Endothelial cell of umbilical vein (primary cell): ENCODE measurements at regions not wholly inside any gene's neighbourhood (a gene's known extent, or its start where the extent isn't known, plus 50 kb on each side); places are given as distances from the start of the nearest gene placed in this dataset.

Experiments
- BruUV-seq: library from RNA; stranded (reverse); fragments of 400-500 nt; replicated peaks from 2 replicates; lab custom pipeline; 2021; lab: Mats Ljungman, UMichigan
- CTCF ChIA-PET: fragments of 300-600, 350-600 bp; sonication (Branson Sonifier 250); formaldehyde crosslinking; loops from one replicate; lab custom pipeline; 2021; ENCODE audit warnings: antibody characterized with exemption, inconsistent platforms; lab: Charles Lee
- POLR2A ChIA-PET: fragments of 300-600, 350-600 bp; sonication (Branson Sonifier 250); formaldehyde crosslinking; loops from one replicate; lab custom pipeline; 2021; ENCODE audit warnings: antibody characterized with exemption, inconsistent platforms; lab: Charles Lee
- DNase-seq: peaks from one replicate; pipeline ENCODE4 v3.0.0-alpha.2; 2011; ENCODE audit warnings: low read depth, low spot score
- FAIRE-seq: peaks from 2 replicates; lab custom pipeline; 2011; peaks lifted over from hg19 to GRCh38; lab: Jason Lieb, UNC
- H2AFZ ChIP-seq: 2 replicates; pipeline ENCODE4 v1.6.0; 2012; ENCODE audit warnings: low read depth, low read length, control low read depth, inconsistent platforms
- H3K27ac ChIP-seq: 2 replicates; pipeline ENCODE4 v1.5.1; 2011; ENCODE audit warnings: low read depth, mild to moderate bottlenecking, control low read depth, low read length, moderate library complexity; ENCODE audit not compliant: insufficient read depth
- H3K27me3 ChIP-seq, 2 experiments: 2 replicates each; pipeline versions ENCODE4 v1.6.0 to v1.6.1; 2011; ENCODE audit warnings: low read length in 2 of 2, mixed read lengths in 1 of 2; ENCODE audit not compliant: control insufficient read depth in 2 of 2, insufficient read depth in 2 of 2
- H3K36me3 ChIP-seq, 2 experiments: 2 replicates in 1 of 2; 3 replicates in 1 of 2; pipeline ENCODE4 v1.5.1; 2011; ENCODE audit warnings: low read length in 2 of 2, mild to moderate bottlenecking in 1 of 2, moderate library complexity in 1 of 2; ENCODE audit not compliant: control insufficient read depth in 2 of 2, insufficient read depth in 2 of 2; ENCODE audit errors: extremely low read depth in 1 of 2
- H3K4me1 ChIP-seq: 3 replicates; pipeline ENCODE4 v1.5.1; 2011; ENCODE audit warnings: mild to moderate bottlenecking, low read length; ENCODE audit not compliant: control insufficient read depth, insufficient read depth; ENCODE audit errors: extremely low read depth
- H3K4me2 ChIP-seq: 2 replicates; pipeline ENCODE4 v1.6.1; 2011; ENCODE audit warnings: low read length, control low read depth, mixed read lengths; ENCODE audit not compliant: insufficient read depth
- H3K4me3 ChIP-seq, 3 experiments: fragments of 200-600 bp in 1 of 3; sonication (generic), shearing (Covaris generic) in 1 of 3; replicated peaks in 1 of 3; 2 replicates each; pipeline ENCODE4 v1.5.1; 2011 to 2016; ENCODE audit warnings: control low read depth in 3 of 3, low read length in 3 of 3, mild to moderate bottlenecking in 2 of 3, inconsistent platforms in 1 of 3, low read depth in 1 of 3, moderate library complexity in 1 of 3; ENCODE audit not compliant: insufficient read depth in 1 of 3
- H3K79me2 ChIP-seq: 2 replicates; pipeline ENCODE4 v1.6.0; 2012; ENCODE audit warnings: low read length, inconsistent platforms; ENCODE audit not compliant: control insufficient read depth, insufficient read depth
- H3K9ac ChIP-seq: replicated peaks from 2 replicates; pipeline ENCODE3; 2011; ENCODE audit warnings: low read length, control low read depth; ENCODE audit not compliant: insufficient read depth; ENCODE audit errors: extremely low read depth
- H3K9me1 ChIP-seq: replicated peaks from 3 replicates; pipeline ENCODE4 v1.6.0; 2011; ENCODE audit warnings: mild to moderate bottlenecking, low read length; ENCODE audit not compliant: control insufficient read depth, insufficient read depth; ENCODE audit errors: extremely low read depth
- H3K9me3 ChIP-seq: replicated peaks from 2 replicates; pipeline ENCODE4 v1.5.1; 2012; ENCODE audit warnings: low read length, inconsistent platforms; ENCODE audit not compliant: control insufficient read depth, insufficient read depth
- H4K20me1 ChIP-seq: replicated peaks from 2 replicates; pipeline ENCODE3; 2011; ENCODE audit warnings: mild to moderate bottlenecking, low read length; ENCODE audit not compliant: control insufficient read depth, insufficient read depth; ENCODE audit errors: extremely low read depth
- CTCF ChIP-seq, 2 donors: IDR thresholded peaks; 1 replicate in 1 of 2; 2 replicates in 1 of 2; pipeline ENCODE4 v1.5.1; 2011; ENCODE audit warnings: low read length in 2 of 2, mild to moderate bottlenecking in 2 of 2, moderate library complexity in 2 of 2, control low read depth in 1 of 2, inconsistent platforms in 1 of 2, low read depth in 1 of 2; ENCODE audit not compliant: insufficient read depth in 1 of 2; ENCODE audit errors: extremely low read depth in 1 of 2
- EZH2 ChIP-seq: IDR thresholded peaks from 2 replicates; pipeline ENCODE4 v1.6.1; 2012; ENCODE audit warnings: borderline replicate concordance, low read depth, mild to moderate bottlenecking, moderate library complexity, low read length, inconsistent platforms; ENCODE audit not compliant: severe bottlenecking
- FOS ChIP-seq: IDR thresholded peaks from 2 replicates; pipeline ENCODE4 v1.6.1; 2011; ENCODE audit warnings: mild to moderate bottlenecking, low read length, moderate library complexity, borderline replicate concordance; ENCODE audit not compliant: insufficient read depth
- GATA2 ChIP-seq: IDR thresholded peaks from 2 replicates; pipeline ENCODE4 v1.7.0; 2011; ENCODE audit warnings: low read depth, mild to moderate bottlenecking, moderate library complexity, mixed read lengths, low read length; ENCODE audit not compliant: insufficient read length, insufficient read depth
- JUN ChIP-seq: IDR thresholded peaks from 2 replicates; pipeline ENCODE4 v1.6.1; 2011; ENCODE audit warnings: borderline replicate concordance, low read depth; ENCODE audit not compliant: insufficient read length, insufficient read depth
- MAX ChIP-seq: IDR thresholded peaks from 2 replicates; pipeline ENCODE4 v1.6.1; 2011; ENCODE audit not compliant: insufficient read depth, insufficient read length
- MYC ChIP-seq: IDR thresholded peaks from one replicate; pipeline ENCODE4 v1.6.1; 2011; ENCODE audit warnings: mild to moderate bottlenecking, low read depth, low read length
- POLR2A ChIP-seq: IDR thresholded peaks from 2 replicates; pipeline ENCODE4 v1.6.1; 2012; ENCODE audit warnings: low read depth, mild to moderate bottlenecking, control low read depth, low read length
- POLR2AphosphoS5 ChIP-seq: IDR thresholded peaks from 2 replicates; pipeline ENCODE4 v1.6.1; 2012; ENCODE audit warnings: low read depth, mild to moderate bottlenecking, control low read depth, low read length, moderate library complexity; ENCODE audit not compliant: insufficient read depth
- dilution Hi-C: fragments of 300-500 bp; cut with MboI; formaldehyde crosslinking; loops from one replicate; pipeline ENCODE4 v1.15.0; 2019; ENCODE audit warnings: low sequenced_read_pairs; ENCODE audit not compliant: extremely low pct_ligation_motif_present
- intact Hi-C: fragments of 100-400 bp; cut with micrococcal nuclease; formaldehyde crosslinking; loops from one replicate; pipeline ENCODE4 v1.10.0; 2022

GRCh38 chr5:65073250-65073661, 304.5 kb downstream of the CWC27 start:
- peak overlapping the region; percentile 56 for H2AFZ ChIP-seq
- no peaks in the 10 kb centered on the region for H3K9me1 ChIP-seq
- H3K4me2 ChIP-seq: no peak overlapping the region
- dilution Hi-C loops: no loop called here
- TF ChIP-seq FOS (peak; percentile 71), GATA2 (no peak)
- no peaks in the 10 kb centered on the region for H3K36me3 ChIP-seq
- ChIA-PET POLR2A (no interaction called here), CTCF (interaction anchor here (1.0 to 3.6 kb wide), 4 partner anchors 11 to 410 kb away, joined by 3 to 11 read pairs (median 4); no protein-coding TSS in a partner anchor)
- H3K4me1 ChIP-seq: peaks cover 8% of the 10 kb centered on the region
- intact Hi-C loops: no loop called here
- peak; percentile 76 for FAIRE-seq
- H3K9ac ChIP-seq: no peak overlapping the region
- DNase-seq: peak; percentile 31
- no peaks in the 10 kb centered on the region for H3K9me3 ChIP-seq
- no peaks in the 10 kb centered on the region for H3K79me2 ChIP-seq
- H4K20me1 ChIP-seq: no peaks in the 10 kb centered on the region
- no peaks in the 10 kb centered on the region for H3K27me3 ChIP-seq
- no peak overlapping the region for H3K27ac ChIP-seq
- no TSS peak for BruUV-seq
- H3K4me3 ChIP-seq: no peak overlapping the region

GRCh38 chr5:65075623-65076250, 307.0 kb downstream of the CWC27 start:
- Histone ChIP-seq H3K9me1 (no peaks in the 10 kb centered on the region), H3K36me3 (no peaks in the 10 kb centered on the region), H3K79me2 (no peaks in the 10 kb centered on the region), H3K4me1 (peaks cover 23% of the 10 kb centered on the region), H3K9ac (no peak overlapping the region), H3K4me3 (no peak overlapping the region), H2AFZ (peak overlapping the region; percentile 45), H4K20me1 (no peaks in the 10 kb centered on the region), H3K4me2 (no peak overlapping the region), H3K27ac (no peak overlapping the region), H3K9me3 (no peaks in the 10 kb centered on the region), H3K27me3 (no peaks in the 10 kb centered on the region)
- dilution Hi-C loops (no loop called here), intact Hi-C loops (loop anchor here (2.0 kb wide), 1 partner anchor 407 kb away; no protein-coding TSS in a partner anchor)
- no TSS peak for BruUV-seq
- POLR2A ChIA-PET: no interaction called here
- DNase-seq (no peak), FAIRE-seq (no peak)
- TF ChIP-seq EZH2 (no peak), GATA2 (no peak), POLR2A (no peak), FOS (no peak), MAX (no peak), JUN (no peak), POLR2AphosphoS5 (no peak), MYC (no peak), CTCF (IDR thresholded peaks at IDR 0.05; ENCODE audit: extremely low read depth in 1 of 2, insufficient read depth in 1 of 2, low read depth in 1 of 2, low read length in 2 of 2) (no peak)
- CTCF ChIA-PET: interaction anchor here (1.4 to 2.4 kb wide), 2 partner anchors 11 to 408 kb away, joined by 6 to 7 read pairs; no protein-coding TSS in a partner anchor
